ENCODE measurements at regions not wholly inside any gene's neighbourhood (a gene's known extent, or its start where the extent isn't known, plus 50 kb on each side); places are given as distances from the start of the nearest gene placed in this dataset.
"Not testable (repeated sequence)": the region's sequence is repeated elsewhere in the genome, so short reads cannot be mapped to it uniquely, and the experiment has no call there.

DNA sequence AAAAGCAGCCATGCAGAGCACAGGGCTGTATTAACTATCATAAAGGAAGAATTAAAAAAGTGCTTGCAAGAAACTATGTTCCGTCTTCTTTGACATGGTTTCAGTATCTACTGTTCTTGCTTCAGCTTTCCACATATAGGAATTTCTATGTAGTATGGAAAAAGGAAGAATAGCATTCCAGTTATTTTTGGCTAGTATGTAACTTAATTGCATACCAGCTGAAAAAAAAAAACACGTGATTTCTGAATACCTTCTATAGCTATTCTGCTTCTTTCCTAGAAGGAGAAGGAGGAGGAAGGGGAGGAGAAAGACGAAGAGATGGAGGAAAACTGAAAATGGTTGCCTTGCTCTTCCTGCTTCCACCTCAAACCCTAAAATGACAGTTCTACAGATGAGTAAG, 619.0 kb downstream of the KCTD12 start:
- FAIRE-seq (no peak), DNase-seq (ENCODE audit: insufficient read length, low spot score) (no peak)
- TF ChIP-seq, protein P1, sequence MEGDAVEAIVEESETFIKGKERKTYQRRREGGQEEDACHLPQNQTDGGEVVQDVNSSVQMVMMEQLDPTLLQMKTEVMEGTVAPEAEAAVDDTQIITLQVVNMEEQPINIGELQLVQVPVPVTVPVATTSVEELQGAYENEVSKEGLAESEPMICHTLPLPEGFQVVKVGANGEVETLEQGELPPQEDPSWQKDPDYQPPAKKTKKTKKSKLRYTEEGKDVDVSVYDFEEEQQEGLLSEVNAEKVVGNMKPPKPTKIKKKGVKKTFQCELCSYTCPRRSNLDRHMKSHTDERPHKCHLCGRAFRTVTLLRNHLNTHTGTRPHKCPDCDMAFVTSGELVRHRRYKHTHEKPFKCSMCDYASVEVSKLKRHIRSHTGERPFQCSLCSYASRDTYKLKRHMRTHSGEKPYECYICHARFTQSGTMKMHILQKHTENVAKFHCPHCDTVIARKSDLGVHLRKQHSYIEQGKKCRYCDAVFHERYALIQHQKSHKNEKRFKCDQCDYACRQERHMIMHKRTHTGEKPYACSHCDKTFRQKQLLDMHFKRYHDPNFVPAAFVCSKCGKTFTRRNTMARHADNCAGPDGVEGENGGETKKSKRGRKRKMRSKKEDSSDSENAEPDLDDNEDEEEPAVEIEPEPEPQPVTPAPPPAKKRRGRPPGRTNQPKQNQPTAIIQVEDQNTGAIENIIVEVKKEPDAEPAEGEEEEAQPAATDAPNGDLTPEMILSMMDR (IDR thresholded peaks at IDR 0.05; ENCODE audit: insufficient read depth, missing control alignments): no peak

DNA sequence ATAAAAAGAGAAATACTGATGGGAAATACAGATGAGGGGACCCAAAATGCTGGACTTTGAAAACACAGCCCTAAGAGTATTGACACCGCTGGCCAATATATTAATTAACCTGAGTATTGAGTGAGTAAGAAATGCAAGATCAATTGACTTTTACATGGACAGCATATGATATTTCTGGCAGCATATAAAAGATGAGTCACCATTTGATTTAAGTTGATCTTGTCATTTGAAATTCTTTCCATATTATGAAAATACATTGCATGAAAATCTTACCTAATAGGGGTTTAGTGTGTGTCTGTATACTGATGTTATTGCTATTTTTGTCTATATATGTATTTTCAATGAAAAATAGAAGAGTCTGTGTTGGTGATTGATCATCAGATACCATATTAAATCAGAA, 619.6 kb downstream of the KCTD12 start:
- DNase-seq (ENCODE audit: insufficient read length, low spot score) (no peak), FAIRE-seq (no peak)
- TF ChIP-seq, protein P1 (IDR thresholded peaks at IDR 0.05; ENCODE audit: insufficient read depth, missing control alignments): no peak

DNA sequence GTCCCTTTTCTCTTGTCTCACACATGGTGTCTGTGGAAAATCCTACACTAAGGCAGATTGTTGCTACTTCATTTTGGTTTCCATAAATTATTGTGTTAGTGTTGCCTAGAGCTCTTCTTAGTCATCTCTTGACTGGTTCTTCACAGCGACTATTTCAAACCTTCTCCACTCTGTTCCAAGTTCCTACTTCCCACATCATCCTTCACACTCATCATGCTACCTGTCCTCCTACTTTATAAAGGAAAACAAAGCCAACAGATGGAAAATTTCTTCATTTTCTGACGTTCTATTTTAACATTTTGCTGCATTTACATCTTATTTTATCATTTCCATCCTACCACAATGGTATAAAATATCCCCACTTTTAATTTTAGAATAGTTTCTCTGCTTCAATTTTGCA, 614.1 kb downstream of the LMO7 start:
- DNase-seq (ENCODE audit: insufficient read length, low spot score) (no peak), FAIRE-seq (no peak)
- TF ChIP-seq, protein P1 (IDR thresholded peaks at IDR 0.05; ENCODE audit: insufficient read depth, missing control alignments): no peak

DNA sequence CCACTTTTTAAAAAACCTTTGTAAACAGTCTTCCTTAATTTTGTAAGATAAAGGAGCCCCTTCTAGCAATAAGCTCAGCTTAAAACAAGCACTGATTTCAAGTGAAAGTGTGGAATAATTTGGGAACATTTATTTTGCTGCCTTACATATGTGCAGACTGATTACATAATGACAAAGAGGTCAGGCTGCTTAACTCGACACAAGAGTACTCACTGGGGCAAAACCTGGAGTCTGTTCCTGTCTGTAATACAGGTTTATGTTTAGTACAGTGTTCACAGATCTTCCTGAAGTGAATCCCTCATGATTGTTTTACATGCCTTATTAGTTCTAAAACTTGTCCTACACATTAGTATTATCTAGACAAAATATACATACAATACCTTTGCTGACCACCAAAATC, 609.8 kb downstream of the LMO7 start:
- no peak for DNase-seq (ENCODE audit: insufficient read length, low spot score)
- no peak for FAIRE-seq
- TF ChIP-seq, protein P1 (IDR thresholded peaks at IDR 0.05; ENCODE audit: insufficient read depth, missing control alignments): no peak

DNA sequence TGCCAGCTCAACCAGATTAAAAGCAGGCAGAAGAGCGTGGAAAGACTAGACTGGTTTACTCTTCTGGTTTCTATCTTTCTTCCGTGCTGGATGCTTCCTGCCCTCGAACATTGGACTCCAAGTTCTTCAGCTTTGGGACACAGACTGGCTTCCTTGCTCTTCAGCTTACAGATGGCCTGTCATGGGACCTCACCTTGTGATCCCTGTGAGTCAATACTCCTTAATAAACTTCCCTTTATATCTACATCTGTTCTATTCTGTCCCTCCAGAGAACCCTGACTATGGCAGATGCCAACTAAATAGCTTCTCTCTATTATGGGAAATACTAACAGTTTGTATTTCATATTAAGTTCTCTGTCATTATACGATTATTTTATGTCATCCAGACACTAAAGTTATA, 609.1 kb downstream of the LMO7 start:
- TF ChIP-seq, protein P1 (IDR thresholded peaks at IDR 0.05; ENCODE audit: insufficient read depth, missing control alignments): no peak
- DNase-seq (ENCODE audit: insufficient read length, low spot score) (no peak), FAIRE-seq (no peak)

DNA sequence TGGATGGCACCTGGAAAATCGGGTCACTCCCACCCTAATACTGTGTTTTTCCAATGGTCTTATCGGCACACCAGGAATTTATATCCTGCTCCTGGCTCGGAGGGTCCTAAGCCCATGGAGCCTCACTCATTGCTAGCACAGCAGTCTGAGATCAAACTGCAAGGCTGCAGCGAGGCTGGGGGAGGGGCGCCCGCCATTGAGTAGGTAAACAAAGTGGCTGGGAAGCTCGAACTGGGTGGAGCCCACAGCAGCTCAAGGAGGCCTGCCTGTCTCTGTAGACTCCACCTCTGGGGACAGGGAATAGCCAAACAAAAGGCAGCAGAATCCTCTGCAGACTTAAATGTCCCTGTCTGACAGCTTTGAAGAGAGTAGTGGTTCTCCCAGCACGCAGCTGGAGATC, 607.0 kb downstream of the LMO7 start:
- FAIRE-seq: not testable (repeated sequence)

DNA sequence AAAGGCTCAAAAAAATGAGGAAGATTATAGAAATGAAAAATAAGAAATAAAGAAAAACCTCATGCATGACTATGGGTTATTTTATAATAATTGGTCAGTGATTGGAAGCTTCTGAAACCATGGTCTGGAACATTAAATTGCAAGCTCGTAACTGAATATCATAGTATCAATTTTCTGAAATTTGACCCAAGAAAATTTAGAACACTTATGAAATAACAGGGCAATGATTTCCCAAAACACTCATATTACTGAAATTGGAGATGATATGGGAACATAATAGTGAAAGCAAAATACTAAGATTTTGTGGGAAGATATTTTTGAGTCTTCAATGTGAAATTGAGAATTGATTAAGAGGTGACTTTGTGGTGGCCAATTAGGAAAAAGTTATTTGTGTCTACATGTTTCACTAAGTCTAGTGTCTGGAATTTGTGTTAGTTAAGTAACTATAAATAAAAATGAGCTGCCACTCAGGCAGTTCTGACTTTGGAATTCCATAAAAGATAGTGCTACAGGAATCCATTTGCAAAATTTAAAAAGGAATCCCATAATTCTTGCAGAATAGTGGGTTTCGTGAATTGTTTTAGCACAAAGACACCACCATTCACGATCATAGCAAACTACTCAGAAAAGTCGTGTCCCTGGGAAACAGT, 603.0 kb downstream of the LMO7 start:
- FAIRE-seq (no peak), DNase-seq (ENCODE audit: insufficient read length, low spot score) (no peak)
- TF ChIP-seq, protein P1 (IDR thresholded peaks at IDR 0.05; ENCODE audit: insufficient read depth, missing control alignments): no peak

More for the DNA sequence above, 607.0 kb downstream of the LMO7 start:
- DNase-seq (ENCODE audit: insufficient read length, low spot score): not testable (repeated sequence)
